HS-5 (cell line): ENCODE measurements at regions not wholly inside any gene's neighbourhood (a gene's known extent, or its start where the extent isn't known, plus 50 kb on each side); places are given as distances from the start of the nearest gene placed in this dataset.
"Not testable (repeated sequence)": the region's sequence is repeated elsewhere in the genome, so short reads cannot be mapped to it uniquely, and the experiment has no call there.

ENCODE experiments used
- DNase-seq: peaks from one replicate; pipeline ENCODE4 v3.0.0-alpha.2; 2012; ENCODE audit warnings: low read depth

- no peak for DNase-seq
Measured at GRCh38 chr9:86997156-86997555, 49.9 kb upstream of the GAS1 start.

GRCh38 chr9:86997951-86998350 lies 50.6 kb upstream of the GAS1 start:
- DNase-seq = no peak

GRCh38 chr9:87002517-87002916 lies 55.2 kb upstream of the GAS1 start:
- DNase-seq = no peak

- DNase-seq = no peak
Measured at GRCh38 chr9:87004016-87004415, 56.7 kb upstream of the GAS1 start.

- DNase-seq = no peak
Measured at GRCh38 chr9:87006956-87007355, 59.6 kb upstream of the GAS1 start.

- DNase-seq = no peak
Measured at GRCh38 chr9:87007711-87008366, 60.5 kb upstream of the GAS1 start.

- DNase-seq = no peak
Measured at GRCh38 chr9:87008667-87009066, 61.4 kb upstream of the GAS1 start.

- DNase-seq = no peak
Measured at GRCh38 chr9:87010626-87011025, 63.3 kb upstream of the GAS1 start.

GRCh38 chr9:87011551-87011950 lies 64.2 kb upstream of the GAS1 start:
- no peak for DNase-seq

- no peak for DNase-seq
Measured at GRCh38 chr9:87013490-87013889, 66.2 kb upstream of the GAS1 start.

GRCh38 chr9:87014436-87014835 lies 67.1 kb upstream of the GAS1 start:
- DNase-seq = no peak

GRCh38 chr9:87016681-87017080 lies 69.4 kb upstream of the GAS1 start:
- DNase-seq = no peak

- DNase-seq = no peak
Measured at GRCh38 chr9:87020169-87020950, 73.1 kb upstream of the GAS1 start.

GRCh38 chr9:87022178-87022577 lies 74.9 kb upstream of the GAS1 start:
- DNase-seq = no peak

- DNase-seq = no peak
Measured at GRCh38 chr9:87026204-87026603, 78.9 kb upstream of the GAS1 start.

GRCh38 chr9:87028836-87029235 lies 81.5 kb upstream of the GAS1 start:
- DNase-seq = not testable (repeated sequence)

GRCh38 chr9:87029905-87030304 lies 82.6 kb upstream of the GAS1 start:
- no peak for DNase-seq

GRCh38 chr9:87034841-87035240 lies 87.5 kb upstream of the GAS1 start:
- no peak for DNase-seq

GRCh38 chr9:87035879-87036278 lies 88.6 kb upstream of the GAS1 start:
- no peak for DNase-seq

- no peak for DNase-seq
Measured at GRCh38 chr9:87036506-87036905, 89.2 kb upstream of the GAS1 start.

GRCh38 chr9:87039809-87040392 lies 92.6 kb upstream of the GAS1 start:
- no peak for DNase-seq

- no peak for DNase-seq
Measured at GRCh38 chr9:87040410-87041009, 93.2 kb upstream of the GAS1 start.
